ENCODE measurements at regions not wholly inside any gene's neighbourhood (a gene's known extent, or its start where the extent isn't known, plus 50 kb on each side); places are given as distances from the start of the nearest gene placed in this dataset.

GRCh38 chr12:89257340-89257739 is 95.0 kb downstream of the DUSP6 start:
- in situ Hi-C loops (cut with MboI; ENCODE audit: low sequenced_read_pairs): no loop called here

- in situ Hi-C loops (cut with MboI; ENCODE audit: low sequenced_read_pairs): no loop called here
Measured at GRCh38 chr12:89256060-89256459, 96.2 kb downstream of the DUSP6 start.

- in situ Hi-C loops (cut with MboI; ENCODE audit: low sequenced_read_pairs): no loop called here
Measured at GRCh38 chr12:89253488-89253887, 98.8 kb downstream of the DUSP6 start.

- in situ Hi-C loops (cut with MboI; ENCODE audit: low sequenced_read_pairs): no loop called here
Measured at GRCh38 chr12:89252284-89252683, 100.0 kb downstream of the DUSP6 start.

- in situ Hi-C loops (cut with MboI; ENCODE audit: low sequenced_read_pairs): no loop called here
Measured at GRCh38 chr12:89251342-89252271, 100.7 kb downstream of the DUSP6 start.

- in situ Hi-C loops (cut with MboI; ENCODE audit: low sequenced_read_pairs): no loop called here
Measured at GRCh38 chr12:89250636-89251035, 101.7 kb downstream of the DUSP6 start.

- in situ Hi-C loops (cut with MboI; ENCODE audit: low sequenced_read_pairs): no loop called here
Measured at GRCh38 chr12:89250213-89250612, 102.1 kb downstream of the DUSP6 start.

GRCh38 chr12:89247967-89248366 is 104.3 kb downstream of the DUSP6 start:
- in situ Hi-C loops (cut with MboI; ENCODE audit: low sequenced_read_pairs): no loop called here

- in situ Hi-C loops (cut with MboI; ENCODE audit: low sequenced_read_pairs): no loop called here
Measured at GRCh38 chr12:89247541-89247942, 104.8 kb downstream of the DUSP6 start.

- in situ Hi-C loops (cut with MboI; ENCODE audit: low sequenced_read_pairs): no loop called here
Measured at GRCh38 chr12:89245090-89245489, 107.2 kb downstream of the DUSP6 start.

- in situ Hi-C loops (cut with MboI; ENCODE audit: low sequenced_read_pairs): no loop called here
Measured at GRCh38 chr12:89244536-89244935, 107.8 kb downstream of the DUSP6 start.

GRCh38 chr12:89243771-89244170 is 108.5 kb downstream of the DUSP6 start:
- in situ Hi-C loops (cut with MboI; ENCODE audit: low sequenced_read_pairs): no loop called here

- in situ Hi-C loops (cut with MboI; ENCODE audit: low sequenced_read_pairs): no loop called here
Measured at GRCh38 chr12:89239534-89239933, 112.8 kb downstream of the DUSP6 start.

- in situ Hi-C loops (cut with MboI; ENCODE audit: low sequenced_read_pairs): no loop called here
Measured at GRCh38 chr12:89238593-89238992, 113.7 kb downstream of the DUSP6 start.

GRCh38 chr12:89237763-89238162 is 114.5 kb downstream of the DUSP6 start:
- in situ Hi-C loops (cut with MboI; ENCODE audit: low sequenced_read_pairs): no loop called here

- in situ Hi-C loops (cut with MboI; ENCODE audit: low sequenced_read_pairs): no loop called here
Measured at GRCh38 chr12:89236748-89237383, 115.4 kb downstream of the DUSP6 start.

- in situ Hi-C loops (cut with MboI; ENCODE audit: low sequenced_read_pairs): no loop called here
Measured at GRCh38 chr12:89236237-89236636, 116.1 kb downstream of the DUSP6 start.

- in situ Hi-C loops (cut with MboI; ENCODE audit: low sequenced_read_pairs): no loop called here
Measured at GRCh38 chr12:89235189-89235993, 116.9 kb downstream of the DUSP6 start.

GRCh38 chr12:89234324-89235114 is 117.8 kb downstream of the DUSP6 start:
- in situ Hi-C loops (cut with MboI; ENCODE audit: low sequenced_read_pairs): no loop called here

GRCh38 chr12:89231686-89232085 is 120.6 kb downstream of the DUSP6 start:
- in situ Hi-C loops (cut with MboI; ENCODE audit: low sequenced_read_pairs): no loop called here
